ENCODE measurements at regions not wholly inside any gene's neighbourhood (a gene's known extent, or its start where the extent isn't known, plus 50 kb on each side); places are given as distances from the start of the nearest gene placed in this dataset.

DNA sequence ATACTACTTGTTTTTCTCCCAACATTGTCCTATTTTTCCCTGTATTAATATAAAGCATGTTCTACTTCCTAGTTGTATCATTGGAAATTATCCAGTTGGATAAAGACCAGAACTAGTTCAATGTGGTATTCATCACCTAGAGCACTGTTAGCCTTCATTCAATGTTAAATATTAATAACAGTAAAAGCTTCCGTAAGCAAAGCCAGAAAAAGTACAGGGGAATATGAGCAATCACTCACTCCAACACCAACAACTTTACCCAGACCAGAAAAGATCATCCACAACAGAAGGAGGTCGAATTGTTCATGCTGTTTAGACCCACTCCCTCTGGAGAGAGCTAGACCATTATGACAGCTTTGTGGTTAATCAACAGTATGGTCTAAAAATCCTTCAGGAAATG, 728.4 kb downstream of the MAT2B start:
- TF ChIP-seq POLR2A (IDR thresholded peaks at IDR 0.05), result no peak
- TF ChIP-seq, protein P1, sequence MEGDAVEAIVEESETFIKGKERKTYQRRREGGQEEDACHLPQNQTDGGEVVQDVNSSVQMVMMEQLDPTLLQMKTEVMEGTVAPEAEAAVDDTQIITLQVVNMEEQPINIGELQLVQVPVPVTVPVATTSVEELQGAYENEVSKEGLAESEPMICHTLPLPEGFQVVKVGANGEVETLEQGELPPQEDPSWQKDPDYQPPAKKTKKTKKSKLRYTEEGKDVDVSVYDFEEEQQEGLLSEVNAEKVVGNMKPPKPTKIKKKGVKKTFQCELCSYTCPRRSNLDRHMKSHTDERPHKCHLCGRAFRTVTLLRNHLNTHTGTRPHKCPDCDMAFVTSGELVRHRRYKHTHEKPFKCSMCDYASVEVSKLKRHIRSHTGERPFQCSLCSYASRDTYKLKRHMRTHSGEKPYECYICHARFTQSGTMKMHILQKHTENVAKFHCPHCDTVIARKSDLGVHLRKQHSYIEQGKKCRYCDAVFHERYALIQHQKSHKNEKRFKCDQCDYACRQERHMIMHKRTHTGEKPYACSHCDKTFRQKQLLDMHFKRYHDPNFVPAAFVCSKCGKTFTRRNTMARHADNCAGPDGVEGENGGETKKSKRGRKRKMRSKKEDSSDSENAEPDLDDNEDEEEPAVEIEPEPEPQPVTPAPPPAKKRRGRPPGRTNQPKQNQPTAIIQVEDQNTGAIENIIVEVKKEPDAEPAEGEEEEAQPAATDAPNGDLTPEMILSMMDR (IDR thresholded peaks at IDR 0.05), result no peak
- TF ChIP-seq POLR2AphosphoS5 (IDR thresholded peaks at IDR 0.05), result no peak

All from transverse colon (tissue), 4 donors.